GM12892 (cell line): ENCODE measurements at regions not wholly inside any gene's neighbourhood (a gene's known extent, or its start where the extent isn't known, plus 50 kb on each side); places are given as distances from the start of the nearest gene placed in this dataset.
"Not testable (repeated sequence)": the region's sequence is repeated elsewhere in the genome, so short reads cannot be mapped to it uniquely, and the experiment has no call there.

ENCODE experiments used
- POLR2A ChIP-seq: IDR thresholded peaks from 2 replicates; pipeline ENCODE4 v1.6.1; 2011; ENCODE audit warnings: low read depth, low read length, control low read depth
- POLR2AphosphoS5 ChIP-seq: IDR thresholded peaks from 2 replicates; pipeline ENCODE4 v1.6.1; 2011; ENCODE audit warnings: low read depth, low read length, control low read depth

GRCh38 chr15:75119312-75119711, 82.4 kb upstream of the C15orf39 start:
- TF ChIP-seq POLR2A, POLR2AphosphoS5: not testable (repeated sequence)
